ENCODE measurements at regions not wholly inside any gene's neighbourhood (a gene's known extent, or its start where the extent isn't known, plus 50 kb on each side); places are given as distances from the start of the nearest gene placed in this dataset.

GRCh38 chr1:38277646-38278045 is 231.1 kb upstream of the POU3F1 start:
- no peak for DNase-seq

- DNase-seq: no peak
Observed at GRCh38 chr1:38275960-38276359, 229.4 kb upstream of the POU3F1 start.

GRCh38 chr1:38274974-38275373 is 228.4 kb upstream of the POU3F1 start:
- DNase-seq: no peak

- no peak for DNase-seq
Observed at GRCh38 chr1:38273196-38273804, 226.7 kb upstream of the POU3F1 start.

GRCh38 chr1:38272515-38272914 is 225.9 kb upstream of the POU3F1 start:
- DNase-seq: no peak

GRCh38 chr1:38270849-38271633 is 224.4 kb upstream of the POU3F1 start:
- no peak for DNase-seq

GRCh38 chr1:38269923-38270848 is 223.6 kb upstream of the POU3F1 start:
- no peak for DNase-seq

GRCh38 chr1:38268226-38268625 is 221.6 kb upstream of the POU3F1 start:
- DNase-seq: no peak

- no peak for DNase-seq
Observed at GRCh38 chr1:38267037-38268036, 220.7 kb upstream of the POU3F1 start.

GRCh38 chr1:38266197-38266520 is 219.6 kb upstream of the POU3F1 start:
- no peak for DNase-seq

GRCh38 chr1:38265293-38266196 is 219.0 kb upstream of the POU3F1 start:
- no peak for DNase-seq

- DNase-seq: no peak
Observed at GRCh38 chr1:38263438-38263837, 216.8 kb upstream of the POU3F1 start.

- DNase-seq: no peak
Observed at GRCh38 chr1:38261574-38261973, 215.0 kb upstream of the POU3F1 start.

- DNase-seq: no peak
Observed at GRCh38 chr1:38258085-38258627, 211.6 kb upstream of the POU3F1 start.

GRCh38 chr1:38257374-38257773 is 210.8 kb upstream of the POU3F1 start:
- DNase-seq: no peak

GRCh38 chr1:38256072-38256471 is 209.5 kb upstream of the POU3F1 start:
- DNase-seq: no peak

- no peak for DNase-seq
Observed at GRCh38 chr1:38253314-38253713, 206.7 kb upstream of the POU3F1 start.

- DNase-seq: no peak
Observed at GRCh38 chr1:38250356-38250755, 203.8 kb upstream of the POU3F1 start.

GRCh38 chr1:38249001-38249400 is 202.4 kb upstream of the POU3F1 start:
- DNase-seq: no peak

- DNase-seq: no peak
Observed at GRCh38 chr1:38246955-38247952, 200.7 kb upstream of the POU3F1 start.
